ENCODE measurements at regions not wholly inside any gene's neighbourhood (a gene's known extent, or its start where the extent isn't known, plus 50 kb on each side); places are given as distances from the start of the nearest gene placed in this dataset.

DNA sequence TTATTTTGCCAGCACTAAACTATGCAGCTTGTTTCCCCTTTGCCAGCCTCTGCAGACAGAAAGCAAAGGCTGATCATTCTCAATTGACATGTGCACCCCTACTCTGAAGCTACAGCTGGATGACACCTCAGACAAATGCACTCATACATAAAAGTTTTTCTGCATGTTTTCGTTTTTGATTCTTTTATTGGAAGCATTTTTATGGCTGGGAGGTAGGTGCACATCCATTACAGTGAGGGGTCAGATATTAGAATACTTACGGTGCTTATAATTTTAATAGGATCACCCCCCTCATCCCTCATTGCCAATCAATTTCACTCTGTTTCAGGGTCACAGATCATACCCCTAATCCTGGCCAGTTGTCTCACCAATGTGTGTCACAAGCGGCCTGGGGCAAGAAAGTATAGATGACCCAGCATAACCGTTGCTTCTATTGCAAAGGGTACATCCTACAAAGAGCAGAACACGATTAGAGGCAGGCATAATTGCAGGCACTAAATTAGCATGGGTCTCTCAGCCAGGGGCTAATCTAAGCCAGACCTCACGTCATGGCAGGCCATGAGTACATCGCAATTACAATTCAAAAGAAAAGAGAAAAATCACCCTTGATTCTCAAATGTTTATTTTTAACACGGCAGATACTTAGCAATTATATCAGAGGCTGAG lies 89.5 kb upstream of the SOX9 start:
- Histone ChIP-seq H3K4me3 (ENCODE audit: low read depth, low read length, poor library complexity, severe bottlenecking) (no peak overlapping the region), H4K20me1 (ENCODE audit: insufficient read depth, low read length) (no peaks in the 10 kb centered on the region), H3K4me1 (ENCODE audit: insufficient read depth, low read length, severe bottlenecking) (no peaks in the 10 kb centered on the region), H3K79me2 (ENCODE audit: insufficient read depth, low read length) (no peaks in the 10 kb centered on the region), H3K4me2 (ENCODE audit: low read length) (no peak overlapping the region), H2AFZ (ENCODE audit: low read length) (no peak overlapping the region), H3K36me3 (ENCODE audit: insufficient read depth, low read length) (no peaks in the 10 kb centered on the region), H3K27ac (ENCODE audit: low read depth, low read length, poor library complexity, severe bottlenecking) (no peak overlapping the region), H3K9me3 (ENCODE audit: low read length) (no peaks in the 10 kb centered on the region), H3K27me3 (ENCODE audit: insufficient read depth, low read length) (no peaks in the 10 kb centered on the region), H3K9ac (ENCODE audit: low read length) (no peak overlapping the region), H3F3A (ENCODE audit: insufficient read depth, low read length) (no peaks in the 10 kb centered on the region), H3K9me2 (ENCODE audit: low read depth, low read length) (no peaks in the 10 kb centered on the region)
- TF ChIP-seq, protein P1, sequence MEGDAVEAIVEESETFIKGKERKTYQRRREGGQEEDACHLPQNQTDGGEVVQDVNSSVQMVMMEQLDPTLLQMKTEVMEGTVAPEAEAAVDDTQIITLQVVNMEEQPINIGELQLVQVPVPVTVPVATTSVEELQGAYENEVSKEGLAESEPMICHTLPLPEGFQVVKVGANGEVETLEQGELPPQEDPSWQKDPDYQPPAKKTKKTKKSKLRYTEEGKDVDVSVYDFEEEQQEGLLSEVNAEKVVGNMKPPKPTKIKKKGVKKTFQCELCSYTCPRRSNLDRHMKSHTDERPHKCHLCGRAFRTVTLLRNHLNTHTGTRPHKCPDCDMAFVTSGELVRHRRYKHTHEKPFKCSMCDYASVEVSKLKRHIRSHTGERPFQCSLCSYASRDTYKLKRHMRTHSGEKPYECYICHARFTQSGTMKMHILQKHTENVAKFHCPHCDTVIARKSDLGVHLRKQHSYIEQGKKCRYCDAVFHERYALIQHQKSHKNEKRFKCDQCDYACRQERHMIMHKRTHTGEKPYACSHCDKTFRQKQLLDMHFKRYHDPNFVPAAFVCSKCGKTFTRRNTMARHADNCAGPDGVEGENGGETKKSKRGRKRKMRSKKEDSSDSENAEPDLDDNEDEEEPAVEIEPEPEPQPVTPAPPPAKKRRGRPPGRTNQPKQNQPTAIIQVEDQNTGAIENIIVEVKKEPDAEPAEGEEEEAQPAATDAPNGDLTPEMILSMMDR (IDR thresholded peaks at IDR 0.05; ENCODE audit: low read length): no peak
- TF ChIP-seq EZH2 (IDR thresholded peaks at IDR 0.05; ENCODE audit: borderline replicate concordance, low read length): no peak

DNA sequence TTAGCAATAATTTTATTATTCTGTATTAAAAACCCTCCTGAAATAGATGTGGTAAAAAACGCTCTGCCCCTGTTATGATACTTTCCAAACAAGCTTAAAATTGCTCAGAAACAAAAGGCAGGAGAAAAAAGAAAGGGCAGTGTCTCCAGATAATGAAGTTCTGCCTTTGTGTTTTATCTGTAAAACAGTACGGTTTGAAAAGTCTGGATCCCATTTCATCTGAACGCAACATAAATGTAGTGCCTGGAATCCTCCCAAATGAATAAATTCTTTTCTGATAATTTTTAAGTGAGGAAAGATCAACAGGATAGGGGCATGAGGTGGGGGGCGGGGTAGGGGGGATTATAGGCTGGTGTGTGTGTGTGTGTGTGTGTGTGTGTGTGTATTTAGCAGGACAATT lies 87.5 kb upstream of the SOX9 start:
- Histone ChIP-seq H3K9me3 (ENCODE audit: low read length) (no peaks in the 10 kb centered on the region), H3K4me3 (ENCODE audit: low read depth, low read length, poor library complexity, severe bottlenecking) (no peak overlapping the region), H4K20me1 (ENCODE audit: insufficient read depth, low read length) (no peaks in the 10 kb centered on the region), H2AFZ (ENCODE audit: low read length) (no peak overlapping the region), H3K9ac (ENCODE audit: low read length) (no peak overlapping the region), H3K27me3 (ENCODE audit: insufficient read depth, low read length) (no peaks in the 10 kb centered on the region), H3K4me1 (ENCODE audit: insufficient read depth, low read length, severe bottlenecking) (no peaks in the 10 kb centered on the region), H3K27ac (ENCODE audit: low read depth, low read length, poor library complexity, severe bottlenecking) (no peak overlapping the region), H3F3A (ENCODE audit: insufficient read depth, low read length) (no peaks in the 10 kb centered on the region), H3K79me2 (ENCODE audit: insufficient read depth, low read length) (no peaks in the 10 kb centered on the region), H3K4me2 (ENCODE audit: low read length) (no peak overlapping the region), H3K9me2 (ENCODE audit: low read depth, low read length) (no peaks in the 10 kb centered on the region), H3K36me3 (ENCODE audit: insufficient read depth, low read length) (no peaks in the 10 kb centered on the region)
- no peak for TF ChIP-seq EZH2 (IDR thresholded peaks at IDR 0.05; ENCODE audit: borderline replicate concordance, low read length)
- TF ChIP-seq, protein P1 (IDR thresholded peaks at IDR 0.05; ENCODE audit: low read length): no peak

DNA sequence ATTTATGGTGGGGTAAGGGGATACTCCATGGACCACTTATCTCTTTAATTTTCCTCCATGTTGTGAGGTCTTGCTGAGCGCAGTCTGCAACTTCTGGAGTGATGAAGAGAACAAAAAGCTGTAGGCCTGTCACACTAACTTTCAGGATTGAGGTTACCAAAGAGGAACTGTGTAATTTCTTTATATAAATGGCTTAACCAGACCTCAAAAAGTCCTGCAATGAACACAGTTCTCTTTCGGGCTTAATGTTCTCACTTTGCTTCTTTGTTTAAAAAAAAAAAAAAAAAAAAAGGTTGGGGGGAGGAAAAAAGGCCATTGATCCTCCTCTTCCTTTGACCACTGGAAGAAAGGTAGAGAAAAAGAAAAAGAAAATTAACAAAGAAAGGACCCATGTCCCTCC lies 86.8 kb upstream of the SOX9 start:
- Histone ChIP-seq H3K9me2 (ENCODE audit: low read depth, low read length) (no peaks in the 10 kb centered on the region), H3K27me3 (ENCODE audit: insufficient read depth, low read length) (no peaks in the 10 kb centered on the region), H3K79me2 (ENCODE audit: insufficient read depth, low read length) (no peaks in the 10 kb centered on the region), H3K36me3 (ENCODE audit: insufficient read depth, low read length) (no peaks in the 10 kb centered on the region), H3F3A (ENCODE audit: insufficient read depth, low read length) (no peaks in the 10 kb centered on the region), H2AFZ (ENCODE audit: low read length) (no peak overlapping the region), H4K20me1 (ENCODE audit: insufficient read depth, low read length) (no peaks in the 10 kb centered on the region), H3K27ac (ENCODE audit: low read depth, low read length, poor library complexity, severe bottlenecking) (no peak overlapping the region), H3K4me2 (ENCODE audit: low read length) (no peak overlapping the region), H3K4me1 (ENCODE audit: insufficient read depth, low read length, severe bottlenecking) (no peaks in the 10 kb centered on the region), H3K9me3 (ENCODE audit: low read length) (no peaks in the 10 kb centered on the region), H3K4me3 (ENCODE audit: low read depth, low read length, poor library complexity, severe bottlenecking) (no peak overlapping the region), H3K9ac (ENCODE audit: low read length) (no peak overlapping the region)
- TF ChIP-seq, protein P1 (IDR thresholded peaks at IDR 0.05; ENCODE audit: low read length): no peak
- no peak for TF ChIP-seq EZH2 (IDR thresholded peaks at IDR 0.05; ENCODE audit: borderline replicate concordance, low read length)

All from OCI-LY1 (cell line).